NCI-H146 (cell line): ENCODE measurements at regions not wholly inside any gene's neighbourhood (a gene's known extent, or its start where the extent isn't known, plus 50 kb on each side); places are given as distances from the start of the nearest gene placed in this dataset.

Experiments
- DNase-seq: peaks from one replicate; lab custom pipeline; 2025; lab: John Stamatoyannopoulos, UW

DNA sequence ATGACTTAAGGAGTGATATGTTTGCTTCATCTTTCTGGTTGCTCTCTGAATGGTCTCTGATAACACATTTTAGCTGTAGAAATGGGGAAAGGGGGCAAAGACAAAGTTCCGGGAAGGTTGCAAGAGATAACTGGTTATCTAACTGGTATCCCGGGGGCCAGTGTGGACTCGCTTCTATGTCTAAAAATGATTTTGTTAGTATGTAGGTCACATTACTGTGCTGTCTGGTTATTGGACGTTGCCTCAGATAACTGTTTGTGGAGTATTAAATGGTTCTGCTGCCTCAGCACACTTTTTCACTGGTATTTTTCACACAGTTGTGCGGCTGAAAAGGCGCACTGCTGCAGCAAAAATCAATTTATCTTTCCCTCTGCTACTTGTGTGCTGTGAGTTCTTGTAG is 63.0 kb upstream of the ZNF536 start:
- DNase-seq = no peak

DNA sequence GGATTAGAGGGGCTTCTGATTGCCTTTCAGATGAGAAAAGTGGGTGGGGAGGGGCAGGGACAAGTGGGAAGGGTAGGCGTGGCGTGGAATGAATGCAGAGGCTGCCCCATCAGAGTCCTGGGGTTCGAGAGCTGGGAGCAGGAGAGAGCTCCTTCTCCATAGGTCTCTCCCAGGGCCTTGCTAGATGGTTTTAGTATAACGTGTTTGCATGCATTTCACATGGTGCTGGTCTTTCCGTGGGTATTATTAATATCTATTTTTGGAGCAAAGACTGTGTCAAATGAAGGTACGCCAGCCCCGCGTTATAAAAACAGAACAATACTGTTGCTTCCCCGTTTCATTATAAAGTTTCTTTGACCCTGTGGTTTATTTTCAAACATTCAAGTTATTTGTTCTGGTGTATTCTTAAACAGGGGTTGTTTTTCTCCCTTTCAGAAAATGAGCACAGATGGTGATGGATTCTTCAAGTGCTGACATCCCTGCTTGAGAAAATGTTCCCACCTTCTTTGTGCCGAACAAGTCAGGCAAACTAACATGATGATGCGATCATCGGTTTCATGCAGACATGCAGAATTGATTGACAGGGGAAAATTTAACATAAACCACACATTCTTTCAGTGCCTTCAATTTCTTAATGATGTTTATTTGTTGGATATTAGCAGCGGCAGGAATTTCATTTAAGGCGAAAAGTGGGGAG is 62.1 kb upstream of the ZNF536 start:
- no peak for DNase-seq

DNA sequence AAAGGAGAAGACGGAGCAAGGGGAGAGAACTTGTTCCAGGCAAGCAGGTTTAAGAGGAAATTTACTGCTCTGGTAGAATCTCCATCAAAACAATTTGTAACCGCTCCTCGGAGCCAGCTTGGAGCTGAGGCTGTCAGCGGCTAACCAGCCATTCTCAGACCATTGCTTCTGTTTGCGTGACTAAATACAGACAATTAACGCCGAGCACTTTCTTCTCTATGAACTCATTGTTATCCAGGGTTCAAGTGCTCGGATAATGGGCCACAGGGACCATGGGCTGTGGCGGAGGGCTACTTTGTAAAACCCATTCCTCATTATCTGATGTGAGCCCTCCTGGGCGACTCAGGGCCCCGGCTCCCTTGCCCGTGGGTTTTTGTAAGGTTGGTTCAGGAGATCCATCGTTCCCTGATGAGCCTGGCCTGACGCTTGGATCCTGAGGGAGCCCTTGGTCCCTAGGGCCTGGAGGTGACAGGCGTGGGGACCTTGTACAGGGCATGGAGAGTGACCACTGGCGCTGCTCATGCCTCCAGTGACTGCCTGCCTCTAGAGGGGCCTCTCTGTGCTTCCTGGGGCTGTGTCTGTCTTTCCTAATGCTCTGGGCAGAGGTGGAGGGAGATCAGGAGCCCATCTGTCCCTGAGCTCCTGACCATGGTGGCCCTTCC is 61.5 kb upstream of the ZNF536 start:
- no peak for DNase-seq

DNA sequence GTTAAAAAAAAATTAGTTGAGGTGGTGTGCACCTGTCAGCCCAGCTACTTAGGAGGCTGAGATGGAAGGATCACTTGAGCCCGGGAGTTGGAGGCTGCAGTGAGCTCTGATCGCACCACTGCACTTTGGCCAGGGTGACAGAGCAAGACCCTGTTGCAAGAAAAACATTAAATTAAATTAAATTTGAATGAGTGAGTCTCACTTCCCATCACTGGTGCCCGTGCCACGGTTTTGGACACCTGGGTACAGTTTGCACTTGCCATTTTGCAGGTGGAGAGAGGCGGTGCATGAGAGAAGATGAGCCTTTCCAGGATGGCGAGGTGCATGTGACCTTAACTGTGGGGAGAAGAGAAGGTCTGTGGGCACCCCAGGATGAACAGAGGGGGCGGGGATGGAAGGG is 60.3 kb upstream of the ZNF536 start:
- no peak for DNase-seq

DNA sequence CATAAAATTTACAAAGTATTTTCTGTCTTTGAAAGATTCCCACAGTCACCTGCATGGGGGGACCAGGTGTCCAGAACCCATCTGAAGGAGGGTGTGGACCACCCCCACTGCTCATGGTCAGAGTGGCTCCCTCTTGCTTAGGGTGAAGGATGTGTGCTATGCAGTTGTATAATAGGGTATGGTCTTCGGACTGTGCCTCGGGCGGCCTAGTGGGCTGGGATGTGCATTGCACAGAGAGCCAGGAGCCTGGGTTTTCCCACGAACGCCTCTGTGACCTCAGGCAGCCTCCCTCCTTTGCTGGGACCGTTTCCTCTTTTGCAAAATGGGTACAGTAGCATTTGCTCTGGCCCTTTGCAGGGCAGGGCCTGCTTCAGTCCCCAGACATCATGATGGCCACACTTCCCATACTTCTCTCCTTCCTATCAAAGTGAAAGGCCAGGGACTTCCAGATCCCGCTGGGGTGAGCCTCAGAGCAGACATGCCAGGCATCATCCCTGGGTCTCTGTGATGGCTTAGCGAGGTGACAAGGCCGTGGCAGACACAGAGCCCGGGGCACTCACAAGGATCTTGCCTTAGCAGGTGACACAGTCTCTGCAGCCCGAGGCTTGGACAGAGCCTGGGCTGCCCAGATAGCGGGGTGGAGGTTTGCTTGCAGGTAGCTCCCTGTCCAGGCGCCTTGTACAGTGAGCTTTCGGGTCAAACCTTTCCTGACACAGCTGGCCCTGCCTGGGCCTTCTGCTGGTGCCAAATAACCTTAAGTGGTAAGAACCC is 59.4 kb upstream of the ZNF536 start:
- DNase-seq = no peak

DNA sequence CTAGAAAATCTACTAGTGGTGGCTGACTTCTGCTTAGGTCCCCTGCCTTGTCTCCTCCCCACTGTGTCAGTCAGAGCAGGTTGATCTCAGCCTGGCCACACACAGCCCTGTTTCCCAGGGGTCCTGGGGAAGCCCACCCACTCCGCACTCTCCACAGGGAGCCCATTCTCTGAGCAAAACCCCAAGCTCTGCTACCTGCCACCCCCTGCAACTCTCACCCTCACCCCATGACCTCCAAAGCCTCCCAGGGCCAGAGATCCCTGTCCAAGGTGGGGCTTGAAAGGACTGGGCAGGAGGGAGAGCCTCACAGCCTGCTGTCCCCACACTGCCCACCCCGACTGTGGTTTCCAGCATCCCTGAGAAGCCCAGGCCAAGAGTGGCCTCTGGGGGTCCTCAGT is 58.8 kb upstream of the ZNF536 start:
- DNase-seq = no peak

DNA sequence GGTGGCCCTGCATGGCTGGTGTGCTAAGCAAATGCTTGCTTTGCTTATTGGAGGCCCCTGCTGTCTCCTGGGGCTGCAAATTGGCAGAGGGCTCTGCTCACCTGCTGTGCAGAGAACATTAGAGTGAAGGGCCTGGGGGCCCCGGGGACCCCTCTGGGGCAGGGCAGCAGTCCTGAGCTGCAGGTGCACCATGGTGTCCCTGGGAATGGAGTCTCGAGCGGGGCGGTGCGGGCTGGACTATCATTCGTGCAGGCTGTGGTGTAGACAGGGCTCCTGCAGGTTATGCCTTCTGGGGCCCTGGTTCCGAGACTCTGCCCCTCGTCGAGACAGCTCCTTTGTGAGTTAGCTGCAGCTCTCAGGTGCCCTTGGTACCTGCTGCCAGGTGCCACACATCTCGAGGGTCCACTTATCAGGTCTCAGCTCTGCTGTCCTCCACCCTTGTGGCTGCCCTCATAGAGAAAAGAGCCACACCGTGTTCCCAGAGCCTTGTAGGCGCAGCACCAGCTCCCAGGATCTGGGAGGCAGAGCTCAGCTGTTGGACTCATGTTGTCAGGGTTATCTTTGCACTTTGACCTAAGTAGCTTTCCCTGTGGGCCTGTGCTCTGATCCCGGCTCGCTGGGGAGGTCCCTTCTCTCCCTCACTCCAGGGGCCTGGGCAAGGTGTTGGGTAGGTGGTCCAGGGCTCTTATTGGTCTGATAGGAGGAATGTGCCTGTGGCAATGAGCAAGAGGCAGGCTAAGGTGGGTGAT is 58.0 kb upstream of the ZNF536 start:
- DNase-seq = no peak

DNA sequence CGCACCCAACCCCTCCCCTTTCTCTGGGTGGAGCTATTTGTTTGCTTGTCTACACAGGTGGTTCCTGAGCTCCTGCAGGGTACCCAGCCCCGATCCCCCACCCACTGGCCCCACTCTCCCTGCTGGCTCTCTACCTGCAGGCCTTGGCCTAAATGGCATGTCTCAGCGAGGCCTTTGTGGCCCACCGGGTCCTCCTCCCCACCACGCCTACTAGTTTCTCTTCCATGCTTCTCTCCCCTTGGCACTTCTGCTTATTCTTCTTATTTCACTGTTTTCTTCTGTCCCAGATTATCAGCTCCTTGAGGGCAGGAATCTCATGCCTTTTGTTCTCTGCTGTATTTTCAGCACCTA is 57.4 kb upstream of the ZNF536 start:
- no peak for DNase-seq

DNA sequence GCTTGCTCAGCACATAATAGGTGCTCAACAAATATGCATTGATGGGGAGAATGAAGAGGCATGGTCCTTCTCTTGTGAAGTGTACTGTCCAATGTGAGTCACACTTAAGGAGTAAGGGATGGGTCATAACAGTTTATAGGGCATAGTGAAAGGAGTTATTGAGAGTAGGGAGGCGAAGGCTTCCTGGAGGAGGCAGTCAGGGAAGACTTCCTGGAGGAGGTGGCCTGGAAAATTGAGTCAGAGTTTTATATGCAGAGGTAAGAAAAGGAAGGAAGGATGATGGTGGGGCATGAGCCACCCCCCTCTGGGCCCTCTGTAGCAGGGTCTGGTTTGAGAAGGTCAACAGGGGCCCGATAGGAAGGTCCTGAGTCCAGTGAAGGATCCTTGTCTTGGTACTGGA is 57.0 kb upstream of the ZNF536 start:
- DNase-seq = no peak

DNA sequence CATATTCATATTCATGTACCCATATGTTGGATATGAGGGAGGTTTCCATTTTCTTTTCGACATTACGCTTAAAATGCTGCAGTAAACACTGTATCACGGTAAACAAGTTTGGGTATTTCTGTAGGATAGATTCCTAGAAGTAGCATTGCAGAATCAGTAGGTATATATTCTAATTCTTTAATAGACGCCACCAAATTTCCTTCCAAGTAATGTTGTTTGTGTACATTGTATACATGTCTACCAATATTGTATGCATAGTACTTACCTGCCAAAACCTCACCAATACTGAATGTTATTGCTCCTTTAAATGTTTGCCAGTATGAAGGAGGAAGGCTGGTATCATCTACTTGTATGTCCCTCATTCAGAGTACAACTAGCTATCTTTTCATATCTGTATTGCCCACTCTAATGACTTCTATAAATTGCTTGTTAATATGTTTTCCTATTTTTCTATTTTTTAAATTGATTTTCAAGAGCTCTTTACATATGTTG is 56.1 kb upstream of the ZNF536 start:
- DNase-seq = no peak

DNA sequence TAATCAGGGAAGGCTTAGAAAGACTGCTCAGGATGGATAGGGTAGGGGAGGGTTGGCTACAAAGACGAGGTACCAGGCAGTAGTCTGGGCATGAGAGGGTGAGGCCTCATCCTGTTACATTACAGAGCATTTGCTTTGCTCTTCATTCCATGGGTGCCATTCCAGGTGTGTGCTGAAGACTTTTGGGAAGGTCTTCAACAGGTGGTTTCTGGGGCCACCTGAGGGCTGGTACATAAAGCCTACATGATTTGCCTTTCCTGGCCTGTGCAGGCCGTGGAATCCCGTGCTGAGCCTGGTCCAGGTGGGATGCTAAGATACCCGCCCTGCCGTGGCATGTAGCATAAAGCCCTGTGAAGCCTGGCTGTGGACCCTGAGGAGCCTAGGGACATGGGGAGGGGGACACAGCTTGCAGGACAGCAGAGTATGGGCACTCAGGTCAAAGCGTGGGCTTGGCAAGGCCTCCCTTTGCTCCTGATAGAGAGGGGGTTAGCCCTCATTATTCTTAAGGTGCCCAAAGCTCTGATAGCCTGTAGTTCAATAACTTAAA is 55.6 kb upstream of the ZNF536 start:
- DNase-seq = no peak

DNA sequence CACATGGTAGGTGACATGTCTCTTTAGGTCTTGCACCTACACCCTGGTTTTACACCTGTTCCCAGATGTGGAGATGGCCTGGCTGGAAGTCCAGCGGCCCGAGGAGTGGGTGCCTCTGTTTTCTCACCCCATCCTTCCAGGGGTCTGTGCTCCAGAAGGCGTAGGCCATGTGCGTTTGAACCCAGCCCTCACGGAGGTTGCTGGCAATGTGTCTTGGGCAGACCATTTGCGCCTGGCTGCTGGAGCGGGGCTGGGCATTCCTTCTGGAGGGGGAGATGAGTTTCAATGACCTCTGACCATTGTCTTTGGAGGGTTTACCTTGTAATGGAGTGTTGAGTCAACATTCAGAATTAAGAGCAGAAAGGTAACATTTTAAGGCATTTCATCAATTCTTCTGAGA is 54.8 kb upstream of the ZNF536 start:
- no peak for DNase-seq

DNA sequence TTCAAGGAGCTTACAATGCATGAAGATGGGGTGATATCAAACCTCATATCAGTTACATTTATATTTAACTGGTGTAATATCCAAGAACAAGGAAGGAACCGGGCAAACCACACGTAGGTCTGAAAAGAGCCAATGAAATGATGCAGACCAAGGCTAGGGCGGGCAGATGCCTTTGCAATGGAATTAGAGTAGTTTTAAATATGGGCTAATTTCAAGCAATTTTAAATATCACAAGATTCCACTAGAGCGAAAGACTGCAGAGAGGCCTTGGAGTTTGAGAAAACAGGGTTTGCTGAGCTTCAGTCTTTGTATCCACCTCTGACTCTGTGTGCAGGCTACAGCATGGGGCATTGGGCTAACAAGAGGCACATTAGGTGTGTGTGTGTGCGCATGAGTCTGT is 53.9 kb upstream of the ZNF536 start:
- DNase-seq = no peak

DNA sequence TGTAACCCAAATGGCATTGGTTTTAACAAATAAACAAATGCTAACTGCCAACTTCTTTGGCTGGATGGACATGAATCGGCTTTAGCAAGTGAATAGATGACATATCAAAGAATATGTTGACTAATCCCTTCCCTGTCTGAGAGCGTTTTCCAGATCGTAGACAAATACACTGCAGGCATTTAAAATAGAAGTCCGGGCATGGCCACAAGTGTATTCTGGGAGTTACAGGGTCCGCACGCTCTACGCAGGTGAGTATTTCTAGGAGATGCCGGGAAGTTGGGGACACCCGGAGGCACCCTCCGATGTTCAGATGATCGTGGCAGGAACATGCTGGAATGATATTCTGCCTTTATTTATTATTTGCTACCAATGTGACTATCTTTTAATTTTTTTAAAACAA is 53.2 kb upstream of the ZNF536 start:
- no peak for DNase-seq

DNA sequence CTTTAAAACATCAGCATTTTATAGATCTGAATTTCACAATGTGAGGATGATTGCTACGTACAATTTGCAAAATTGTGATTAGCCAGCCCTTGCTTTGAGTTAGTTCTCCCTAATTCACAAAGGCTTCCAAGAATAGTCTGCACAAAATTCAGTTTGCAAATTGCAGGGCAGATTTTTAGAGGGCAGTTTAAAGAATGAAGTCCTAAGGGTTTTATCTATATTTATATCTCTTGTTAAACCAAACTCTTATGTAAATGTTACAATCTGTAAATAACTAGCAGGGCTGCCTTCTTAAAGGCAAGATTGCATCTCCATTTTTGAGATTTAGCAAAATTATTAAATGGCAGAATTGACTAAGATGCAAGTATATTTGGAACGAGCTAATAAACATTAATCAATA is 52.8 kb upstream of the ZNF536 start:
- no peak for DNase-seq

DNA sequence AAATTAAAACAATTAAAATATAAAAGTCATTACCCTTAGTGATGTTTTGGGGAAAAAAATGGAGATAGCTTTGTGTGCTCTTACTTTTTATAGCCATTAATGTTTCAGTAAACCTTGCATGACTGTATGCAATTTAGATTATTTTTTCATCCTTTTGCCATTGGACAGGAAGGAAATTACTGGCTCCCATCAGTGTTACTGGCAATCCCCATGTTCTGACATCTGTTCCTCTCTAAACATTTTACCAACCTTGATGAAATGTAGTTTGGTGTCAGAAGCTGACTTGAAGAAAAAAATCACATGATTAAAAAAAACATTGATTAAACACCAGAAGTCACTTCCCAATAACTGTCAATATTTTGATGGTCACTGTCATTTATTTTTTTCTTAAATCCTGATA is 52.3 kb upstream of the ZNF536 start:
- DNase-seq = no peak

DNA sequence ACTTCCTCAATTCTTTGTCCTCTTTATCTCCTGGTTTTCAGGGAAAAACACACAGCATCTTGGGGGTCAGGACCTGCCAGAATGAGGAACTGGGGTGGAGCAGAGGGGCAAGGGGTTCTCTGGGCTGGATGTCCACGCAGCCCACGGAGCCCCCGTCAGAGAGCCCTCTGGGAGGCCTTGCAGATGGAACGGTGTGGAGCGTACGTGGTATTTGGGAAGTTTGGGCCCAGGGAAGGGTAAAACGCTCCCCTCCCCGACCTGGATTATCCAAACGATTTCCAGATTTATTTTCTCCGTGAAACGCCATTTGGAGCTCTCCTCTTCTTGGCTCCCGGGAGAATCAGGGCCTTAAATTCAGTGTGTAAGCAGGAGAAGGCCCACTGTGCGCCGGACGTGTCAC is 51.7 kb upstream of the ZNF536 start:
- DNase-seq = no peak

DNA sequence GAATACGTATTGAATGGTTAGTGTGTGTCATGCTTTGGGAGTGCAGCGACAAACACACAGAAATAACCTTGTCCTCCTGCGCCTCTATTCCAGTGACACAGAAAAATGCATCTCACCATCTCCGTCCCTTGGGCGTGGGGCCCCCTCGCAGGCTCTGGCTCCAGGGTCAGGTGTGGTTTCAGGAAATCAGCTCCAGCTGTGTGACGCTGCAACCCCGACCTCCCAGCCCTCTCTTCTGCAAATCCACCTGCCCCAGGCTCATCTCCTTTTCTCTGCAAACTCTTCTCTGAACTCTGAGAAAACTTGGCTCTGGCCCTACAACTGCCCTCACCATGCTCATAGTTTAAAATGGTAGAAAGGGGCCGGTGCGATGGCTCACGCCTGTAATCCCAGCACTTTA is 51.3 kb upstream of the ZNF536 start:
- no peak for DNase-seq
